Forelimb muscle (tissue), 1 donor: ENCODE measurements at regions not wholly inside any gene's neighbourhood (a gene's known extent, or its start where the extent isn't known, plus 50 kb on each side); places are given as distances from the start of the nearest gene placed in this dataset.
"Not testable (repeated sequence)": the region's sequence is repeated elsewhere in the genome, so short reads cannot be mapped to it uniquely, and the experiment has no call there.

Experiments
- DNase-seq: peaks from one replicate; pipeline ENCODE4 v3.0.0-alpha.2; 2013; ENCODE audit warnings: low read depth

DNA sequence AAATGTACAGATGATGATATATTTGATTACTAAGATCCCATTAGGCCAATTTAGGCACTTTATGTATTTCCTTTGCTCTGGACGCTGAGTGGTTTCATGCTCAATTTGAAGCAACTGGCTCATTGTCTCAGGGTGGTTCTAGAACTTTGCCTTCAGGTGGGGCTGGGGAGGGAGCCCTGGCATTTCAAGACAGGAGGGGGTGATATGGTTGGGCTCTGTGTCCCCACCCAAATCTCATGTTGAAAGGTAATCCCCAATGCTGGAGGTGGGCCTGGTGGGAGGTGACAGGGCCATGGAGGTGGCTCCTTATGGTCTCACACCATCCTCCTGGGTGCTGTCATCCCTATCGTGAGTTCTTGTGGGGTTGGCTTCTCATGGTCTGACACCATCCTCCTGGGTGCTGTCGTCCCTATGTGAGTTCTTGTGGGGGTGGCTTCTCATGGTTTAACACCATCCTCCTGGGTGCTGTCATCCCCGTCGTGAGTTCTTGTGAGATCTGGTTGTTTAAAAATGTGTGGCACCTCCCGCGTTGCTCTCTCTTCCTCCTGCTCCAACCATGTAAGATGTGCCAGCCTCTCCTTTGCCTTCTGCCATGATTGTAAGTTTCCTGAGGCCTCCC lies 151.5 kb upstream of the KLF6 start:
- DNase-seq = no peak

DNA sequence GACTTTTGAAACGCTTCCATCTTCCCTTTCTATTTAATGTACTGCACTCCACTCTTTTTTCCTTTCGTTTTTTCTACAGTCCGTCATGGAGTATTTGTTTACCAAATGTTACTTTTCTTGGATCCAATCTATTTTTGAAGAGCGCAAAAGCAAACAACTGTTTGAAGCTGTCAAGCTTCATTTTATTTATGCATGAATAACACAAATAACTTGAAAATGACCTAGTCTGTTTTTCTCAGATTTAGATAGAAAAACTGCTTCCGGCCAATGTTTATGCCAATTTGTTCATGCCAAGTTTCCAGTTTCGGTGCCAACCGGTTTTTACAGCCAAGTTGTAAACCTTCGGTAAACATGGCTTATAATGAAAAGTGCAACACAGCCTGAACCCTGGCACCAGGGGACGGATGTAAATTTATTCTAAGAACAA lies 150.9 kb upstream of the KLF6 start:
- no peak for DNase-seq

DNA sequence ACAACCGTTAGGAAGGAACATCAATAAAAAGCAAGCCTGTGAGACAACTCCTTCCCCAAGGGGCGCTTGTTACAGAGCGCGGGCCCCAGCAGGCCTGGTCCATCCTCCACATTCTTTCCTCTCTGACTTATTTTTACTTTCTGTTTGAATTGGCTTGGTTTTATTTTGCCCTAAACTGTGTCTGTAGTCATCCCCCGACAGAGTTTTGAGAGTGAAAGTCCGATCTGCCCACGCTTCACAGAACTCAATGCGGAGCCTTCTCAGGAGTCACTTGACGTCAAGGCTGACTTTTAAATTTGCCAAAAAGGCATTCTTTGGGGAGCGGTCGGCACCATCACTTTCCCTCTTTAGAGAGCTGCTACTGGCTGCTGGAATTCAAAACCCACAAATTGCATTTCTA lies 150.1 kb upstream of the KLF6 start:
- DNase-seq = no peak

DNA sequence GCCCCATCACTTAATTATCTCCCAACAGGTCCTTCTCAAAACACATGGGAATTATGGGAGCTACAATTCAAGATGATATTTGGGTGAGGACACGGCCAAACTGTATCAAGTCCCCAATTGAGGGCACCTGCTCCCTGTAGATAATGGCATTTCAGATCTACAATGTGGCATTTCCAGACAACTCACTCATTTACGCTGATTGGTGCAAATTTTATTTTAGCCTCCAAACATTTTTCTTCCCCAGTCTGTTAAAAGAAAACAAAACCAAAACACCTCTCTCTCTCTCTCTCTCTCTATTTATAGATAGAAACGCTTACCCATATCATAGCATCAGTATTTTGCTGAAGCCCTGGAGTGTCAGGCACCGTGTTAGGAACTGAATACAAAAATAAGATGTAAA lies 148.7 kb upstream of the KLF6 start:
- DNase-seq = no peak

DNA sequence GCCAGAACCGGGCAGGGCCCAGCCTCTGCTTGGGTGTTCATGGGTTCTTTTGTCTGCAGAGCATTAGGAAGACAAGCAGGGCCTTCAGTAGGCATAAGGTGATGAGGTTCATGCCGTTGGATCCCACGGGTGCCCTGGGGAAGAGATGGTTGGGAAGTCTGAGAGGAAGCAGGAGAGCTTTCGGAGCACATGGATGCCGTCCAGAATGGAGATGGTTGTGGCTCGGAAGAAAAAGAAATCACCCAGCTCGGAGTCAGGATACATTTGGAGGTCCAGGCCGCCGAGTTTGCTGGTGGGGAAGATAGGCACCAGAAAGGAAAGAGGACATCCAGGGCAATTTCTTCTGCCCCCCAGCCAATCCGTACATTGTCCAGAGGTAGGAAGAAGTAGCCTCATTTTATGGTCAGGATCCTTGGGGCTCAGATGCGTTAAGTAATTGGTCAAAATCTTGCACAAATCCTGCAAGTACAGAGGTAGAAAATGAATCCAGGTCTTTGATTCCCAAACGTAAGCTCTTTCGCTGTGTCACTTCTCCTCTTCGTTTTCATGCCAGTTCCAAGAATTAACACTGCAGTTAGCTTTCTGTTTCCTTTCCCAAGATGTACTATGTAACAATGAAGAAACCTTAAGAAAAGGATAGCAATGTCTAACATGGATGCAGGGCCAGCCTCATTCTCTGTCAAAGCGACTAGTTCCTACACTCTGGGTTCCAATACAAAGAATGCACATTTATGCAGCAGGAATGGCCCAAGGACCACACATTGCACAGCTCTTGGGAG lies 147.8 kb upstream of the KLF6 start:
- DNase-seq = no peak

DNA sequence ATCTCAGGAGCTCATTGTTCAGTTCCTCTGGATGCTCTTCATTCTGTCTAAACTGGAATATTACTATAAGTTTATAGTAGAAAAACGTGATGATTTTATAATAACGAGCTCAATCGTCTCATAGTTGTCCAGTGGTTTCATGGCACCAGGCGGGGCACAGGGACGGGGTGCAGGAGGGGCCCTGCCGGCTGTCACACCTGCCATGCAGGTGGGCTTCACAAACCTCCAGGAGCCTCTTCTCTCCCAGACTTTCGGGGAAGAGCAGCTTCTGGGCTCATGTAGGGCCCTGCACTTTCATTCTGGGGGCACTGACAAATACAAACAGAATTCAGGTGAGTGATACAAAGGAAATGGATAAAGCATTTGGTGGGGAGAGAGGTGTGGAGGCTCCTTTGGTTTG lies 146.9 kb upstream of the KLF6 start:
- DNase-seq = no peak

DNA sequence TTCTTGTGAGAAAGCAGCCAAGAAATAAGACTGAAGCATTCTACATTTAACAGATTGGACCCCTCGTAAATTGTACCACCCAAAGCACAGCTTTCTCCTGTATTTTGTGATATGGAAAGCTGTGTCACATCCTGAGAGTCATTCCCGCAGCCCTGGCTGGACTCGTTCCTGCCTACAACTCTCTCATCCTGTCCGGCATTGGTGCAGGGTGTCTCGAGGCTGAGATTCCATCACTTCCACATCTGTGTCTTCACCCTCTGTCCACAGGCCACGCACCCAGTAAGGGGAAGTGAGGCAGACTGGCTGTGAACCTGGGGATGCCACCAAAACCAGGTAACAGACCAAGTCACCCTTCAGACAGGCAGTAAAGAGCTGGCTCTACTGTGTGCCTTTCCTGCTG lies 146.2 kb upstream of the KLF6 start:
- no peak for DNase-seq

DNA sequence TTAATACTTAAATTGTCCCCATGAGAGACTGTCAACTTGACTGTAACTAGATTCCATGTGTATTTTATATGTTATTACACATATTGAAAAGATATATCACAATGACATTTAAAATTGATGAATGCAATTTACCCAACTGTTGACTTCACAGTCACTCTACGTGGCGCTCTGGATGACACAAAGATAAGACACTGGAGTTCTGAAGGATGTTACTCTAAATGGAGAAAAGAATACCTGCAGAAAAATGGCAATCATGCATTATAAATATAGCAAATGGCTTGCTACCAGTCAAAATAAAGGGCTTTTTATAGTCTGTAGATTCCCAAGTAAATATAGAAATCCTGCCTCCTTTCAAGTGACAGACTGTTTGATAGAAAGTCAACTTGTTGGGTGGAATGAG lies 143.6 kb upstream of the KLF6 start:
- no peak for DNase-seq

DNA sequence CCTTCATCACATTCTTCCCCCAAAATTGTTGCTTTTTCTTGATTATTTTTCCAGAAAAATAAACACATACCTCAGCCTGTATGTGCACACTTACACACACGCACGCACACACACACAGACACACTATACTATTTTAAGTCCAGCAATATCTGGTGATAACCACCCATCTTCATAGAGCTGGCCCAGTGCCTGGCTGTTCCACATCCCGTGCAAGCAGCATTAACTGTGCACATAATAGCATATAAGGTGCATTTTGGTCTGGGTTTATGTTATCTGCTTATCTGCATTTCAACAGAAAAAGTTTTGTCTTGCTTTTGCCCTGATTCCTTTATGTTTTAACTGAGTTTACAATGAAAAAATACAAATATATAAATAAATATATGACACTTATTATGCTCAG lies 143.1 kb upstream of the KLF6 start:
- no peak for DNase-seq

DNA sequence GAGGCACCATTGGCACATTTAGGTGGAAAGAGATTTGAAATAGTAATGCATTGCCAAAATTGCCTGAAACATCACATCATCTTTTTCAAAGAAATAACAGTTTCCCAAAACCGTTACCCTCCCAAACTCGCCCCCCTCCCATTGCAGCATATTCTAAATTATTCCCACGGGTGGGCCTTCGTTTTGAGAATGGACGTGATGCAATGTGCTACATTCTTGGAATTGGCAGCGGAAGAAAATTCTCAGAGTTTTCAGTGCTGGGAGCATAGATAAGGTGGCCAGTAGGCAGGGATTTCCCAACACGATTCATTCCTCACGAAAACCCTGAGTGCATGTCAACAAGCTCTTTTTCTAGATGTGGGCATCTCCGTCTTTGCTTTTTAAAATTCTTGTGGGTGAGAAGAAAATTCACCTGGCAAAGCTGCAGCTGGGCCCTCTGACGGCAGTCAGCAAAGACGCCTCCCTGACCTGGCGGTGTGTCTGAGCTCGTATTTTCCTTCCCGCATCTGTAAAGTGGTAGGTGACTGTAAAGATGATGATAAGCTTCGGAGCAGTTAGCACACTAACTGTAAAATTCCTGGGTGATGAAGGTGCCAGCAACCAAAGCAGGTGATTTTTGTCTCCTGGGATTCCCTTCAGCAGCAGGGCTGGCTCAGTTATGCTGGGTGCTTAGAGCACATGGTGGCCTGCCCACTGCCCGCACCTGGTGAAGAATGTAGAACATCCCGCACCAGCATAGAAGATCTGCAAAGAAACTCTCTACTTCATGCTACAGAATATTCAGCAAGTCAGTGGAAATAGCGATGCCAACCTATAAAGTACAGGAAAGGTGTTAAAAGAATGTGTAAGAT lies 141.9 kb upstream of the KLF6 start:
- DNase-seq = no peak

DNA sequence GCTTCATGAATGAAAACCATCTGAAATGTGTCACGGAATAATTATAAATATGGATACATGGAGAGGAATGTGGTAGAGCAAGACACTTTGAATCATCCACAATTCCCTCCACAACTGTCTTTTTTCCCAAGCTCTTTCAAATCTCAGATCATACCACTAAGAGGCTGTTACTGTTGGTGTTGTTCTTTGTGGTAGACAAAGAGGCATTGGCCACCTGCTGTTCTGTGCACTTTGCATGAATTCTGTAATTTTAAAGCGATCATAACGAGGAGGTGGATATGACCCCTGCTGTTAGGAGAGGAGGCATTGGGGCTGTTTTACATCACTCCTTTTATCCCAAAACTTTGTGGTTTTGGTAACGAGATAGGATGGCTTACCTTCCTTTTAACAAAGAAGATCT lies 141.2 kb upstream of the KLF6 start:
- no peak for DNase-seq

DNA sequence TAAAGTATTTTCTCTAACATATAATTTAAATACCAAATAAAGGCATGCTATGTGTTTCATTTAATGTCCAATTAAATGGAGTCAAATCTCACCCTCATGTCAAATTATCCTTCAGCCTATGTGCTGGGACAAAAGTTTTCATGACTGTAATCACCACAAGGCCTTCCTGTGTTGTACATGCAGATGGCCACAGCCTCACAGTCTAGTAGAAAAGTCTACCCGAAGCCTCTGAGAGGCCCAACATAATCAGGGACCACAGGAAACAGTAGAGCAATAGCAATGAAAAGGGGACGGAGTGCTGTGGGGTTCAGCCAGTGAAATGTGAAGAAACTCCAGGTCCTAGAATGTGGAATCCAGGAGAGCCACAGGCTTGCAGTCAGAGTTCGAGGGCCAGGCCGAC lies 140.2 kb upstream of the KLF6 start:
- DNase-seq = no peak

DNA sequence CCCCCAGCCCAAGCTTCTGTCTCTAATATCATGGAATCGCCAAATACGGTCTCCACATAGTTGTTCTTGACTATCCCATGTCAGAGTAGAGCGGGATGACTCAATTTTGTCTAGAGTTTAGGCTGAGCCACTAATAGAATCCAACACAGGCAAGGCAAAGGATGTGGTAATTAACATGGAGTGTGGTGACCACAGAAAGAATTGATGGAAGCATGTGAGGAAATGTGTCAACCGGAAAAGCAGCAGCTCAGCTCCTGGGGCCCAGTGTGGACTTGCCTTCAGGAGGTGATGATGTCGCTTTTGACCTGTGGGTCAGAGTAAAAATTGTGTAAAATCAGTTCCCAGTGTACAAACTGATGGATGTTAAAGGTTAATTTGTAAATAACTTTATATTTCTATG lies 139.3 kb upstream of the KLF6 start:
- DNase-seq = no peak

DNA sequence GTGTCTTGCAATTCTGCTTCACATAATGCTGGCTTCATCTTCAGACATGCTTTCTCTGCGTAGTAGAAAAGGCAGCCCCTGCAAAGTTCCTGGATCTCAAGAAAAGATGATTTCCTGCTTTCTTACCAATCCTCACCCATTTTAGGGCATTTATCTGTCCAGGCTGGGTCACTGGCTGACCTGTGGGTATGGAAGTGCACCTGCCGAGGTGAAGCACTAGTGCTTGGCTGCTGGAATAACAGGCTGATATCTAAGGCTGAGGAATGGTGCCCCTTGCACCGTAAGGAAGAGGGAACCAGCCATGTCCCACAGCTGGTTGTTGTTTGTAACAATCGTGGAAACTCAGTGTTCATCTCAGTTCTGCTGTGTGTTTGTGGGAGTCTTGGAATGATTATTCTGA lies 138.0 kb upstream of the KLF6 start:
- DNase-seq = no peak

DNA sequence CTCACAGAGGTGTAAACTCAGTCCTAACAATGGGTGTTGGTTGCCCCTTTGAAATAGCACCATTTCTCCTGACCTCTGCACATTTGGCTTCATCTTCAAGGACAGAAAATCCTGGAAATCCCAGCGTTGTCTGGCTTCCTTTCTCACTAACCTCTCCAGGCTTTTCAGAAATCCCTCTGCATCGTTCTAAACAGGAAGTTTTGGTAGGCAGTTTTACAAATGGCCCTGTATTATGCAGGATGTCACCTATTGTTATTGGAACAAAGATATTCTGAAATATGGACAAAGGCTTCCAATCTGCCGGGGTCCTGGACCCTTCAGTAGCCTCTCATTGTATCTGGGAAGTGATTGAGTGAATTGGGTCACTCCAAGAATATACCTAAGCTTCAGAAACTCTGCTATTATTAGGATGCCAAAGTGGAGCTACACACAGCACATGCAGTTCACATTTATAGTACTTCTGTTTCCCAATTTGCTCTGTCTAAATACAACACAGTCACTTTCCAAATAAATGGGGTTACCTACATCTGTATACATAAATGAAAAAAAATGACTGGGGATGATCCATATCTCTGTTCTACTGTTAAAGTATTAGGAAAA lies 134.8 kb upstream of the KLF6 start:
- DNase-seq = no peak

DNA sequence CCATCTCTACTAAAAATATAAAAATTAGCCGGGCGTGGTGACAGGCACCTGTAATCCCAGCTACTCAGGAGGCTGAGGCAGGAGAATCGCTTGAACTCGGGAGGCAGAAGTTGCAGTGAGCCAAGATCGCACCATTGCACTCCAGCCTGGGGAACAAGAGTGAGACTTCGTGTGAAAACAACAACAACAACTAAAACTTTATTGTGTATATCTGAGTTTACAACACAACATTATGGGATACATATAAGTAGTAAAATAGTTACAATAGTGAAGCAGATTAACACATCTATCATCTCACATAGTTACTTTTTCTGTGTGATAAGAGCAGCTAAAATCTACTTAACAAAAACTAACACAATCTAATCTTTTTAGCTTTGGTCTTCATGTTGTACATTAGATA lies 132.4 kb upstream of the KLF6 start:
- DNase-seq = not testable (repeated sequence)

DNA sequence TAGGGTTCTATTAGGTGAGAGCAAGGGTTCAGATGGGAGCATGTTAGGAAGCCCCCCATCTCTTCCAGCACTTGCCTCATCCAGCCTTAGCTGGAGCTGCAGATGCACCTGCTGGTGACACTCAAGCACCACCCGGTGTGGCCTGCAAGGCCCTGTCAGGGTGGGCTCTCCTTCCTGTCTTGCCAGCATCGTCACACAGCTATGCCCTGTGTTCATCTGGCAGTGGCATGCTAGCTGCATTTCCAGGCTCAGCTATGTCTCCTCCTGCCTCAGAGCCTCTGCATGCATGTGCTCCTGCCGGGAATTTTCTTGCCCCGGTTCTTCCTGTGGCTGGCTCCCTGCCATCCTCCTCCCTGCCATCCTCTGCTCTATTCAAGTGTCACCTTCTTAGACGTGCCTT lies 129.7 kb upstream of the KLF6 start:
- DNase-seq = no peak

DNA sequence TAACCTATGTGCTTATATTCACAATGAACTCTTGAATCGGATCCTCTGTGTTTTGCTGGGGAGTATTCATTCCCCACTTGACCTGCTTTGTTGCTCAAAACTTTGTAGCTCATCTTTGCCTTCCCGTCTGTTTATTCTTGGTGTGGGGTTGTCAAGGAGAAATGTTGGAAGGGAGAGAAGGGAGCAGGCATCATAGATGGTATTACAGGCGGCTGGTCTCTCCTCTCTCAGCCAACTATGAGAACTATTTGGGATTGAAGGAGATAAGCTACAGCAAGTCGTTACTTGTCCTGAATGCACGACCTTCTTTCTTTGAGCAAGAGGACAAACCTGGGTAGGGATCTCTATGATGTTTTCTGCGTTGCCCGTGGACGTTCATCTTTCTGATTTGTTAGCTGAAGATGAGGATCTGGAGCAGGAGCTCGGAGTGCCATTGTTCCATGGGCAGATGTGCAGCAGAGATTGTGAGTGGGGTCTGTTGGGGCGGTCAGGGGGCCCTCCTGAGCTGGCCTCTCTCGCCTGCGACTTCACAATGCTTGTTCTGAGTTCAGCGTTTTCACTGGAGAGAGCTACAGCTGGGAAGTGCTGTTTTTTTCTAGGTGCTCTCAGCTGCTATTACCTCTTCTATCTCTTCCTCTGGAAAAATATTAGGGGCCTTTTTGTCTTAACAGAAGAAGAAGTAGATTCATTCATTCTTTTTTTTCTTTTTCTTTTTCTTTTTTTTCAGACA lies 126.9 kb upstream of the KLF6 start:
- no peak for DNase-seq

DNA sequence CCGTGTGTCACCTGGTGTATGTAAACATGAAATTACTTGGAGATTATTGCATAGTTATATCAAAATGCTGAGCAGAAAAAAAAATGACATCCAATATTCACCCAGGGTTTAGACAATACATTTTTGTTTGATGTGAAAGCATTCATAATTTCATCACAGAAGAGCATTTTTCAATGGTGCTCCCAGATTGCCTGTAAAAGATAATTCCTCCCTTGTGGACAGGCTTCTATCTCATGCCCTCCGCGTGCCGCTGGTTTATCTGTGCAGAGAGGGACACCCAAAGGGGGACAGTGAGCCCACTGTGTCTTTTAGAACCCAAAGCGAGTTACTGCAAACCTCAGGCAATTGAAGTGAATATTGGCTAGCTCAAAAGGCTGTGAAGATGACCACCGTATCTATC lies 126.2 kb upstream of the KLF6 start:
- no peak for DNase-seq

DNA sequence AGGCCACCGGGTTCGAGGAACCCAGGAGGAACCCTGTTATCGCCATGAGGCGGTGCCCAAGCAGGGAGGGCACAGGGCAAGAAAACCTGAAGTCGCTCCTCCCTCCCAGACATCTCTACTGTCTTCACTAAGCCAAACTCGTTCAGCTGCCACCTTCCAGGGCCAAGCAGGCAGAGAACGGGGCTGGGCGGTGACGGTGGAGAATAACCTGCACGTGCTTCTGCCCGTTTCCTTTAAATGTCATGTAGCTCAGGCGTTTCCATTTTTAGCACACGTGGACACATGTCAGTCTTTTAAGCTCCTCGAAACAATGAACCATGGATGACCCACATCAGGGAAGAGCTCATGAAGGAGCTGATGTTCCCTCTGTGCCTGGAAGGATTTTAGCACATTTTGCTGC lies 124.3 kb upstream of the KLF6 start:
- DNase-seq = no peak

DNA sequence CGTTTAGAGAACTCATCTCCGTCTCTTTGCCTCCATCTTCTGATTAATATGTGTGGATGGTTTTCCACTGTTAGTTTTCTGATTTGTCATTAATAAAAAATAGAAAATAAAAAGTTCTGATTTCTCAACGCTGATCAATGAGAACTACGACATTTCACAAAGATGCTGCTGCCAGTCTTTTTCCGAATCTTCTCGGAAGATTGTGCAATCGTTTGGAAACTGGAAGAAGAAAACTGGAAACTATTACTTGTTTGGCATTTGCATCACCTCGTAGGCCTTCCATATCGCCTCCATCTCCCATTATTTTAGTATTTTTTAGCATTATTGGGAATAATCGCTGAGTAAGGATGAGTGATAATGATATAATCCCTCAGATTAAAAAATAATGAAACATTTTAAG lies 123.2 kb upstream of the KLF6 start:
- DNase-seq = no peak

DNA sequence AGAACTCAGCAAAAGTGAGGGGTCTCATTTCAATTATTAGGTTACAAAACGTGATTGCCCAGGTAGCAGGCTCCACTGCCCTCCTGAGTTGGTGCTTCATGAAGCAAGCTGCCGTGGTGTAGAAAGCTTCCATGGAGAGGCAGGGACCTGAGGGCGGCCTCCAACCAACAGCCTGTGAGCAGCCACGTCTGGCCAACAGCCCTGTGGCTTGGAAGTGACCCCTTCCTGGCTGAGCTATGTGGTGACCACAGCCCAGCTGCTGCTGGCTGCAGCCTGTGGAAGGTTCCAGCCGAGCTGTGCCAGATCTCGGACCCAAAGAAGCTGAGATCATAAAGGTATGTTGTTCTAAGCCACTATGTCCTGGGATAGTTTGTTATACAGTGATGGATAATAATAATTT lies 122.5 kb upstream of the KLF6 start:
- DNase-seq = no peak
